H9 (cell line): ENCODE measurements at regions not wholly inside any gene's neighbourhood (a gene's known extent, or its start where the extent isn't known, plus 50 kb on each side); places are given as distances from the start of the nearest gene placed in this dataset.

Source experiments
- DNase-seq: peaks from one replicate; pipeline ENCODE4 v3.0.0-alpha.2; 2017
- H2AFZ ChIP-seq: one replicate; pipeline ENCODE4 v1.6.1; 2013; ENCODE audit warnings: mild to moderate bottlenecking, low read length, control low read depth, moderate library complexity
- H2AK5ac ChIP-seq: 2 replicates; pipeline ENCODE4 v1.6.1; 2013; ENCODE audit warnings: low read length, control low read depth, mixed read lengths; ENCODE audit not compliant: insufficient read length
- H2BK120ac ChIP-seq: one replicate; pipeline ENCODE4 v1.6.1; 2013; ENCODE audit warnings: low read depth, mild to moderate bottlenecking, low read length, control low read depth, inconsistent platforms; ENCODE audit not compliant: poor library complexity, severe bottlenecking
- H2BK12ac ChIP-seq: 2 replicates; pipeline ENCODE4 v1.6.1; 2013; ENCODE audit warnings: low read length, control low read depth, mixed read lengths, low read depth; ENCODE audit not compliant: insufficient read length
- H2BK15ac ChIP-seq: 2 replicates; pipeline ENCODE4 v1.6.1; 2013; ENCODE audit warnings: low read depth, low read length, control low read depth
- H2BK20ac ChIP-seq: one replicate; pipeline ENCODE4 v1.6.1; 2013; ENCODE audit warnings: low read depth, mild to moderate bottlenecking, low read length, control low read depth, inconsistent platforms; ENCODE audit not compliant: poor library complexity, severe bottlenecking
- H2BK5ac ChIP-seq: 2 replicates; pipeline ENCODE4 v1.6.1; 2013; ENCODE audit warnings: low read length, control low read depth, mixed read lengths; ENCODE audit not compliant: insufficient read length
- H3K14ac ChIP-seq: 2 replicates; pipeline ENCODE4 v1.6.1; 2013; ENCODE audit warnings: low read length, control low read depth; ENCODE audit not compliant: insufficient read depth
- H3K18ac ChIP-seq: 2 replicates; pipeline ENCODE4 v1.6.1; 2013; ENCODE audit warnings: low read depth, mild to moderate bottlenecking, mixed read lengths, low read length, control low read depth; ENCODE audit not compliant: insufficient read length
- H3K23ac ChIP-seq: 2 replicates; pipeline ENCODE4 v1.6.1; 2013; ENCODE audit warnings: low read length, control low read depth, mixed read lengths, low read depth; ENCODE audit not compliant: insufficient read length
- H3K23me2 ChIP-seq: 2 replicates; pipeline ENCODE4 v1.6.1; 2013; ENCODE audit warnings: low read depth, mild to moderate bottlenecking, mixed read lengths, low read length, control low read depth; ENCODE audit not compliant: insufficient read length, poor library complexity, severe bottlenecking
- H3K27ac ChIP-seq: 2 replicates; pipeline ENCODE4 v1.5.1; 2013; ENCODE audit warnings: low read length, control low read depth, mixed read lengths, low read depth; ENCODE audit not compliant: insufficient read length
- H3K27me3 ChIP-seq: 2 replicates; pipeline ENCODE4 v1.6.1; 2013; ENCODE audit warnings: low read length, control low read depth, inconsistent platforms; ENCODE audit not compliant: insufficient read depth
- H3K4ac ChIP-seq: 2 replicates; pipeline ENCODE4 v1.6.1; 2013; ENCODE audit warnings: low read depth, mild to moderate bottlenecking, control low read depth, inconsistent platforms, low read length, moderate library complexity
- H3K4me1 ChIP-seq: 2 replicates; pipeline ENCODE4 v1.6.1; 2013; ENCODE audit warnings: low read length, control low read depth, inconsistent platforms; ENCODE audit not compliant: insufficient read depth
- H3K4me2 ChIP-seq: 2 replicates; pipeline ENCODE4 v1.6.1; 2013; ENCODE audit warnings: low read length, control low read depth, mixed read lengths; ENCODE audit not compliant: insufficient read length, insufficient read depth
- H3K56ac ChIP-seq: 2 replicates; pipeline ENCODE4 v1.6.1; 2013; ENCODE audit warnings: low read depth, mild to moderate bottlenecking, mixed read lengths, low read length, control low read depth; ENCODE audit not compliant: insufficient read length
- H3K79me1 ChIP-seq: 2 replicates; pipeline ENCODE4 v1.6.1; 2013; ENCODE audit warnings: low read depth, mild to moderate bottlenecking, moderate library complexity, low read length, control low read depth, inconsistent platforms; ENCODE audit not compliant: insufficient read depth, poor library complexity, severe bottlenecking
- H3K79me2 ChIP-seq: 2 replicates; pipeline ENCODE4 v1.6.1; 2013; ENCODE audit warnings: low read length, control low read depth, inconsistent platforms; ENCODE audit not compliant: insufficient read depth
- H3K9ac ChIP-seq: 2 replicates; pipeline ENCODE4 v1.6.1; 2013; ENCODE audit warnings: low read length, control low read depth, mixed read lengths; ENCODE audit not compliant: insufficient read length; ENCODE audit errors: extremely low read depth
- H3K9me3 ChIP-seq: one replicate; pipeline ENCODE4 v1.6.1; 2013; ENCODE audit warnings: low read depth, low read length, inconsistent platforms; ENCODE audit not compliant: control insufficient read depth
- H3T11ph ChIP-seq: one replicate; pipeline ENCODE4 v1.6.1; 2013; ENCODE audit warnings: mild to moderate bottlenecking, low read length, control low read depth, inconsistent platforms
- H4K20me1 ChIP-seq: one replicate; pipeline ENCODE4 v1.6.1; 2013; ENCODE audit not compliant: control insufficient read depth, insufficient read length, insufficient read depth
- H4K5ac ChIP-seq: 2 replicates; pipeline ENCODE4 v1.6.1; 2013; ENCODE audit warnings: low read depth, mild to moderate bottlenecking, mixed read lengths, low read length, control low read depth; ENCODE audit not compliant: insufficient read length
- H4K8ac ChIP-seq: replicated peaks from 2 replicates; pipeline ENCODE4 v1.6.1; 2013; ENCODE audit warnings: low read length, control low read depth, mixed read lengths, low read depth; ENCODE audit not compliant: insufficient read length
- H4K91ac ChIP-seq: 2 replicates; pipeline ENCODE4 v1.6.1; 2013; ENCODE audit warnings: low read depth, mild to moderate bottlenecking, moderate library complexity, mixed read lengths, low read length, control low read depth; ENCODE audit not compliant: insufficient read length
- H3K27ac Mint-ChIP-seq, 3 experiments: 2 replicates in 2 of 3; 3 replicates in 1 of 3; pipeline ENCODE4 v1.8.0; 2020 to 2021; ENCODE audit warnings: mixed read lengths in 3 of 3, mild to moderate bottlenecking in 1 of 3, moderate library complexity in 1 of 3
- H3K27me3 Mint-ChIP-seq: 2 replicates; pipeline ENCODE4 v1.8.0; 2021; ENCODE audit warnings: low read depth, mild to moderate bottlenecking, moderate library complexity, mixed read lengths
- H3K36me3 Mint-ChIP-seq, 3 experiments: 2 replicates in 2 of 3; 3 replicates in 1 of 3; pipeline ENCODE4 v1.8.0; 2020 to 2021; ENCODE audit warnings: low read depth in 3 of 3, mixed read lengths in 3 of 3; ENCODE audit not compliant: insufficient read depth in 1 of 3
- H3K4me1 Mint-ChIP-seq, 2 experiments: 2 replicates each; pipeline ENCODE4 v1.8.0; 2020; ENCODE audit warnings: mixed read lengths in 2 of 2
- H3K4me3 Mint-ChIP-seq, 2 experiments: 2 replicates in 1 of 2; 3 replicates in 1 of 2; pipeline ENCODE4 v1.8.0; 2020 to 2021; ENCODE audit warnings: mild to moderate bottlenecking in 2 of 2, mixed read lengths in 2 of 2, moderate library complexity in 1 of 2
- H3K9me3 Mint-ChIP-seq, 2 experiments: 2 replicates in 1 of 2; 3 replicates in 1 of 2; pipeline ENCODE4 v1.8.0; 2020; ENCODE audit warnings: mild to moderate bottlenecking in 2 of 2, mixed read lengths in 2 of 2, moderate library complexity in 1 of 2
- WGBS: extraction: QIAGEN DNeasy Blood & Tissue Kit; methylation state at CpG from one replicate; pipeline ENCODE4 v1.1.7; 2013; ENCODE audit warnings: missing lambda C conversion rate, low lambda C conversion rate, mixed read lengths; ENCODE audit not compliant: insufficient read length; ENCODE audit errors: extremely low coverage; 5-methylcytosine and 5-hydroxymethylcytosine counted together
- TF ChIP-seq, protein P1 (sequence below): fragments of 200-600 bp; sonication (generic); conservative IDR thresholded peaks from 3 replicates; pipeline ENCODE4 v1.8.0; 2021; ENCODE audit warnings: antibody characterized with exemption, mild to moderate bottlenecking

DNA sequence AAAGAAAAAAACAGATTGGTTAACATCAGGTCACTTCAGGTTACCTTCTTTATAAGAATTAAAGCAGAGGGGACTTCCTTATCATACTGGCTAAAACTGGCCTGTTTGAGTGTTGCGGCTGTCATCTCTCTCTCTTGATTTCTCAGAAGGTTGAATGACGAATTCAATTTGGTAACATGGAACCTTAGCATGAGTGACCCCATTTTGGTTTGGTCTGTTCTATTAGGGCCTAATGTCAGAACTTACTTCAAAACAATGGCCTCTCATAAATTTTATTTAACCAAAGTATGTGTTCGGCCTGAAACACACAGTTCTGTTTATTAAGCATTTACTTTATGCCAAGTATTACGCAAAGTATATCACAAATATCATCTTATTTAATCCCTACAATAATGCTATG is 147.5 kb downstream of the CAAP1 start:
- no CpG with 5 or more reads among the region's 4 CpGs for WGBS
- Histone ChIP-seq H3K14ac (no peak overlapping the region), H3K4ac (no peak overlapping the region), H3K9me3 (no peaks in the 10 kb centered on the region), H3K56ac (no peak overlapping the region), H3K23me2 (no peaks in the 10 kb centered on the region), H4K20me1 (no peaks in the 10 kb centered on the region), H3K9ac (no peak overlapping the region), H3K27ac (no peak overlapping the region), H2BK15ac (no peak overlapping the region), H3K79me1 (no peaks in the 10 kb centered on the region), H3T11ph (no peak overlapping the region), H2BK20ac (no peak overlapping the region), H3K4me1 (peaks cover 16% of the 10 kb centered on the region), H4K5ac (no peak overlapping the region), H2BK120ac (no peak overlapping the region), H2BK5ac (no peak overlapping the region), H3K4me2 (no peak overlapping the region), H2BK12ac (no peak overlapping the region), H3K18ac (no peak overlapping the region), H2AK5ac (no peak overlapping the region), H3K79me2 (no peaks in the 10 kb centered on the region), H4K8ac (no peak overlapping the region), H4K91ac (no peak overlapping the region), H3K23ac (no peak overlapping the region), H3K27me3 (no peaks in the 10 kb centered on the region), H2AFZ (no peak overlapping the region)
- peaks cover under 1 to 14% (median 4%) of the 10 kb centered on the region in 3 experiments; a peak in 5 of 7 replicates for H3K36me3 Mint-ChIP-seq
- H3K4me1 Mint-ChIP-seq, result peaks cover 39 to 48% of the 10 kb centered on the region in 2 experiments
- no peak overlapping the region for H3K27ac Mint-ChIP-seq
- DNase-seq, result no peak
- no peak overlapping the region for H3K4me3 Mint-ChIP-seq
- no peaks in the 10 kb centered on the region for H3K27me3 Mint-ChIP-seq
- TF ChIP-seq, protein P1, sequence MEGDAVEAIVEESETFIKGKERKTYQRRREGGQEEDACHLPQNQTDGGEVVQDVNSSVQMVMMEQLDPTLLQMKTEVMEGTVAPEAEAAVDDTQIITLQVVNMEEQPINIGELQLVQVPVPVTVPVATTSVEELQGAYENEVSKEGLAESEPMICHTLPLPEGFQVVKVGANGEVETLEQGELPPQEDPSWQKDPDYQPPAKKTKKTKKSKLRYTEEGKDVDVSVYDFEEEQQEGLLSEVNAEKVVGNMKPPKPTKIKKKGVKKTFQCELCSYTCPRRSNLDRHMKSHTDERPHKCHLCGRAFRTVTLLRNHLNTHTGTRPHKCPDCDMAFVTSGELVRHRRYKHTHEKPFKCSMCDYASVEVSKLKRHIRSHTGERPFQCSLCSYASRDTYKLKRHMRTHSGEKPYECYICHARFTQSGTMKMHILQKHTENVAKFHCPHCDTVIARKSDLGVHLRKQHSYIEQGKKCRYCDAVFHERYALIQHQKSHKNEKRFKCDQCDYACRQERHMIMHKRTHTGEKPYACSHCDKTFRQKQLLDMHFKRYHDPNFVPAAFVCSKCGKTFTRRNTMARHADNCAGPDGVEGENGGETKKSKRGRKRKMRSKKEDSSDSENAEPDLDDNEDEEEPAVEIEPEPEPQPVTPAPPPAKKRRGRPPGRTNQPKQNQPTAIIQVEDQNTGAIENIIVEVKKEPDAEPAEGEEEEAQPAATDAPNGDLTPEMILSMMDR, result no peak
- peaks cover 0 to 9% of the 10 kb centered on the region in 2 experiments; a peak in 3 of 5 replicates for H3K9me3 Mint-ChIP-seq
